GM12878 (cell line): ENCODE measurements at regions not wholly inside any gene's neighbourhood (a gene's known extent, or its start where the extent isn't known, plus 50 kb on each side); places are given as distances from the start of the nearest gene placed in this dataset.

Experiments used
- ATF3 ChIP-seq: IDR thresholded peaks from 2 replicates; pipeline ENCODE4 v1.6.1; 2011; ENCODE audit warnings: low read depth, mild to moderate bottlenecking, low read length, moderate library complexity, borderline replicate concordance; ENCODE audit errors: extremely low read depth
- BHLHE40 ChIP-seq, 2 experiments: fragments of 450-650 bp in 1 of 2; IDR thresholded peaks; 2 replicates each; pipeline ENCODE4 v1.6.1; 2011 to 2017; ENCODE audit warnings: low read depth in 2 of 2, borderline replicate concordance in 1 of 2, improper control_type of control experiment in 1 of 2, low read length in 1 of 2, mild to moderate bottlenecking in 1 of 2
- CEBPB ChIP-seq, 2 experiments: fragments of 150-350 bp in 1 of 2; IDR thresholded peaks; 2 replicates each; pipeline ENCODE4 v1.6.1; 2012 to 2014; ENCODE audit warnings: low read depth in 2 of 2, low read length in 2 of 2, borderline replicate concordance in 1 of 2, inconsistent platforms in 1 of 2
- CHD2 ChIP-seq: IDR thresholded peaks from 2 replicates; pipeline ENCODE4 v1.6.1; 2011; ENCODE audit warnings: low read depth, low read length, improper control_type of control experiment, borderline replicate concordance
- CUX1 ChIP-seq: IDR thresholded peaks from 2 replicates; pipeline ENCODE4 v1.6.1; 2012; ENCODE audit warnings: improper control_type of control experiment, low read depth, low read length; ENCODE audit not compliant: insufficient replicate concordance
- GATAD2B ChIP-seq: fragments of 450-650 bp; conservative IDR thresholded peaks from 2 replicates; pipeline ENCODE4 v1.6.1; 2017; ENCODE audit warnings: low read depth, mild to moderate bottlenecking, moderate library complexity
- JUND ChIP-seq: IDR thresholded peaks from 2 replicates; pipeline ENCODE4 v1.6.1; 2012; ENCODE audit warnings: low read depth, mild to moderate bottlenecking, low read length, improper control_type of control experiment, moderate library complexity
- MEF2A ChIP-seq: IDR thresholded peaks from 2 replicates; pipeline ENCODE4 v1.6.1; 2011; ENCODE audit warnings: low read depth, mild to moderate bottlenecking, low read length, moderate library complexity; ENCODE audit not compliant: insufficient read depth
- MEF2B ChIP-seq: fragments of 450-650 bp; IDR thresholded peaks from 2 replicates; pipeline ENCODE4 v1.6.1; 2018; ENCODE audit warnings: mild to moderate bottlenecking, moderate library complexity; ENCODE audit not compliant: partially characterized antibody, poor library complexity, severe bottlenecking
- MYC ChIP-seq: IDR thresholded peaks from 2 replicates; pipeline ENCODE4 v1.6.1; 2011; ENCODE audit warnings: mild to moderate bottlenecking, low read length, moderate library complexity, inconsistent platforms; ENCODE audit not compliant: insufficient read depth, insufficient replicate concordance, insufficient read length, severe bottlenecking
- NR2F1 ChIP-seq: fragments of 450-650 bp; conservative IDR thresholded peaks from 2 replicates; pipeline ENCODE4 v1.6.1; 2017; ENCODE audit warnings: mild to moderate bottlenecking
- TF ChIP-seq, protein P1 (sequence below): fragments of 450-650 bp; IDR thresholded peaks from 2 replicates; pipeline ENCODE4 v1.6.1; 2017; ENCODE audit warnings: mild to moderate bottlenecking, moderate library complexity

DNA sequence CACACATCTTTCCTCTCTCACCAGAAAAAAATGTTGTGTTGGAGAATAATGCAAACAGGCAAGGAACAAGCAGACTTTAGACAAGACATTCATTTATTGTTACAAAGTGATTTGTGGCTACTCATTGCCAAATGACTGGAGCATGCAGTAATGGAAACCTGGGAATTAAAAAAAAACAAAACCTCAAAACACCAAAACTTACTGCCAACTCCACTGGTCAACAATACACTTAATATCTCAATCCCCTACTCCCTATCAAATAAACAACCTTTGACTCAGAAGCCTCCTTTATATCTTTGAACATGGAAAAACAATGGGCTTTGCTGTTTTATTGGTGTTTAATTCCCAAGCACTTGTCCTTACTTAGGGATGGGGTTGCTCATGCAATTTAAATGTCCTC lies 112.8 kb downstream of the POSTN start (continued):
- TF ChIP-seq ATF3 = no peak
- TF ChIP-seq CEBPB (IDR thresholded peaks at IDR 0.05; ENCODE audit: borderline replicate concordance in 1 of 2, low read depth in 2 of 2, low read length in 2 of 2) = no peak
- TF ChIP-seq CUX1 = no peak
- TF ChIP-seq GATAD2B = no peak
- TF ChIP-seq CHD2 = no peak
- no peak for TF ChIP-seq JUND
- TF ChIP-seq BHLHE40 (IDR thresholded peaks at IDR 0.05; ENCODE audit: borderline replicate concordance in 1 of 2, low read depth in 2 of 2, low read length in 1 of 2) = no peak
- TF ChIP-seq, protein P1, sequence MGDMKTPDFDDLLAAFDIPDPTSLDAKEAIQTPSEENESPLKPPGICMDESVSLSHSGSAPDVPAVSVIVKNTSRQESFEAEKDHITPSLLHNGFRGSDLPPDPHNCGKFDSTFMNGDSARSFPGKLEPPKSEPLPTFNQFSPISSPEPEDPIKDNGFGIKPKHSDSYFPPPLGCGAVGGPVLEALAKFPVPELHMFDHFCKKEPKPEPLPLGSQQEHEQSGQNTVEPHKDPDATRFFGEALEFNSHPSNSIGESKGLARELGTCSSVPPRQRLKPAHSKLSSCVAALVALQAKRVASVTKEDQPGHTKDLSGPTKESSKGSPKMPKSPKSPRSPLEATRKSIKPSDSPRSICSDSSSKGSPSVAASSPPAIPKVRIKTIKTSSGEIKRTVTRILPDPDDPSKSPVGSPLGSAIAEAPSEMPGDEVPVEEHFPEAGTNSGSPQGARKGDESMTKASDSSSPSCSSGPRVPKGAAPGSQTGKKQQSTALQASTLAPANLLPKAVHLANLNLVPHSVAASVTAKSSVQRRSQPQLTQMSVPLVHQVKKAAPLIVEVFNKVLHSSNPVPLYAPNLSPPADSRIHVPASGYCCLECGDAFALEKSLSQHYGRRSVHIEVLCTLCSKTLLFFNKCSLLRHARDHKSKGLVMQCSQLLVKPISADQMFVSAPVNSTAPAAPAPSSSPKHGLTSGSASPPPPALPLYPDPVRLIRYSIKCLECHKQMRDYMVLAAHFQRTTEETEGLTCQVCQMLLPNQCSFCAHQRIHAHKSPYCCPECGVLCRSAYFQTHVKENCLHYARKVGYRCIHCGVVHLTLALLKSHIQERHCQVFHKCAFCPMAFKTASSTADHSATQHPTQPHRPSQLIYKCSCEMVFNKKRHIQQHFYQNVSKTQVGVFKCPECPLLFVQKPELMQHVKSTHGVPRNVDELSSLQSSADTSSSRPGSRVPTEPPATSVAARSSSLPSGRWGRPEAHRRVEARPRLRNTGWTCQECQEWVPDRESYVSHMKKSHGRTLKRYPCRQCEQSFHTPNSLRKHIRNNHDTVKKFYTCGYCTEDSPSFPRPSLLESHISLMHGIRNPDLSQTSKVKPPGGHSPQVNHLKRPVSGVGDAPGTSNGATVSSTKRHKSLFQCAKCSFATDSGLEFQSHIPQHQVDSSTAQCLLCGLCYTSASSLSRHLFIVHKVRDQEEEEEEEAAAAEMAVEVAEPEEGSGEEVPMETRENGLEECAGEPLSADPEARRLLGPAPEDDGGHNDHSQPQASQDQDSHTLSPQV = no peak
- TF ChIP-seq NR2F1 = no peak
- no peak for TF ChIP-seq MEF2B
- no peak for TF ChIP-seq MEF2A
- no peak for TF ChIP-seq MYC
- TF ChIP-seq, all 136 proteins: peak for 0
